GM13977 (cell line): ENCODE measurements at regions not wholly inside any gene's neighbourhood (a gene's known extent, or its start where the extent isn't known, plus 50 kb on each side); places are given as distances from the start of the nearest gene placed in this dataset.
A peak's percentile ranks its signal among the peaks of the same experiment; 100 is the strongest.

ENCODE experiments used
- DNase-seq: peaks from one replicate; pipeline ENCODE4 v3.0.0; 2012; ENCODE audit warnings: low spot score
- CTCF ChIP-seq: IDR thresholded peaks from 2 replicates; pipeline ENCODE4 v1.5.1; 2012; ENCODE audit warnings: mild to moderate bottlenecking, control low read depth; ENCODE audit not compliant: insufficient read depth; ENCODE audit errors: extremely low read depth, missing control alignments
- in situ Hi-C: fragments of 300-500 bp; cut with MboI; formaldehyde crosslinking; loops from one replicate; pipeline ENCODE4 v1.12.0; 2022; ENCODE audit warnings: low sequenced_read_pairs, low pct_unique_long_range_greater_than_20kb, mixed read lengths, inconsistent platforms; ENCODE audit not compliant: unreplicated experiment

GRCh38 chr2:122388208-122388607, 632.8 kb downstream of the TSN start:
- TF ChIP-seq CTCF: no peak
- no peak for DNase-seq
- in situ Hi-C loops: no loop called here

- DNase-seq: no peak
- no peak for TF ChIP-seq CTCF
- in situ Hi-C loops: no loop called here
Measured at GRCh38 chr2:122389694-122390093, 634.2 kb downstream of the TSN start.

- DNase-seq: peak; percentile 12
- in situ Hi-C loops: no loop called here
- TF ChIP-seq CTCF: no peak
Measured at GRCh38 chr2:122390406-122390805, 635.0 kb downstream of the TSN start.

- TF ChIP-seq CTCF: no peak
- in situ Hi-C loops: no loop called here
- no peak for DNase-seq
Measured at GRCh38 chr2:122391726-122392125, 636.3 kb downstream of the TSN start.

GRCh38 chr2:122395687-122396086, 640.2 kb downstream of the TSN start:
- in situ Hi-C loops: no loop called here
- no peak for DNase-seq
- TF ChIP-seq CTCF: no peak

- no peak for TF ChIP-seq CTCF
- in situ Hi-C loops: no loop called here
Measured at GRCh38 chr2:122411231-122411630, 655.8 kb downstream of the TSN start.

GRCh38 chr2:122412360-122412759, 656.9 kb downstream of the TSN start:
- no peak for DNase-seq
- in situ Hi-C loops: no loop called here

More at GRCh38 chr2:122411231-122411630, 655.8 kb downstream of the TSN start:
- DNase-seq: no peak

More at GRCh38 chr2:122412360-122412759, 656.9 kb downstream of the TSN start:
- TF ChIP-seq CTCF: no peak
